ENCODE measurements at regions not wholly inside any gene's neighbourhood (a gene's known extent, or its start where the extent isn't known, plus 50 kb on each side); places are given as distances from the start of the nearest gene placed in this dataset.

DNA sequence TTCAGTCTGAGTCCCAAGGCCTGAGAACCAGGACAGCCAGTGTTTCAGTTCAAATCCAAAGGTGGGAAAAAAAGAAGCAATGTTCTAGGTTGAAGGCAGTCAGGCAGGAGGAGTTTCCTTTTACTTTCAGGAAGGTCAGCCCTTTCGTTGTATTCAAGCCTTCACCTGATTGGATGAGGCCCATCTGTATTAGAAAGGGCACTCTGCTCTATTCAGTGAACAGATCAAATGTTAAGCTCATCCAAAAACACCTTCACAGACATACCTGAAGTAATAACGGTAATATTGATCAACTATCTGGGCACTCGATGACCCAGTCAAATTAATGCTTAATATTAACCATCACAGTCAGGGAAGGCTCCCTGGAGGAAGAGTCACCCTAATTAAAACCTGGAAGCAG, 60.9 kb downstream of the IRX5 start:
- TF ChIP-seq, protein P1, sequence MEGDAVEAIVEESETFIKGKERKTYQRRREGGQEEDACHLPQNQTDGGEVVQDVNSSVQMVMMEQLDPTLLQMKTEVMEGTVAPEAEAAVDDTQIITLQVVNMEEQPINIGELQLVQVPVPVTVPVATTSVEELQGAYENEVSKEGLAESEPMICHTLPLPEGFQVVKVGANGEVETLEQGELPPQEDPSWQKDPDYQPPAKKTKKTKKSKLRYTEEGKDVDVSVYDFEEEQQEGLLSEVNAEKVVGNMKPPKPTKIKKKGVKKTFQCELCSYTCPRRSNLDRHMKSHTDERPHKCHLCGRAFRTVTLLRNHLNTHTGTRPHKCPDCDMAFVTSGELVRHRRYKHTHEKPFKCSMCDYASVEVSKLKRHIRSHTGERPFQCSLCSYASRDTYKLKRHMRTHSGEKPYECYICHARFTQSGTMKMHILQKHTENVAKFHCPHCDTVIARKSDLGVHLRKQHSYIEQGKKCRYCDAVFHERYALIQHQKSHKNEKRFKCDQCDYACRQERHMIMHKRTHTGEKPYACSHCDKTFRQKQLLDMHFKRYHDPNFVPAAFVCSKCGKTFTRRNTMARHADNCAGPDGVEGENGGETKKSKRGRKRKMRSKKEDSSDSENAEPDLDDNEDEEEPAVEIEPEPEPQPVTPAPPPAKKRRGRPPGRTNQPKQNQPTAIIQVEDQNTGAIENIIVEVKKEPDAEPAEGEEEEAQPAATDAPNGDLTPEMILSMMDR (IDR thresholded peaks at IDR 0.05): no peak
- TF ChIP-seq POLR2AphosphoS5 (IDR thresholded peaks at IDR 0.05; ENCODE audit: insufficient read depth in 1 of 2, low read depth in 1 of 2) (no peak), POLR2A (IDR thresholded peaks at IDR 0.05) (no peak)

Data from vagina (tissue), 2 donors.